ENCODE measurements at regions not wholly inside any gene's neighbourhood (a gene's known extent, or its start where the extent isn't known, plus 50 kb on each side); places are given as distances from the start of the nearest gene placed in this dataset.

DNA sequence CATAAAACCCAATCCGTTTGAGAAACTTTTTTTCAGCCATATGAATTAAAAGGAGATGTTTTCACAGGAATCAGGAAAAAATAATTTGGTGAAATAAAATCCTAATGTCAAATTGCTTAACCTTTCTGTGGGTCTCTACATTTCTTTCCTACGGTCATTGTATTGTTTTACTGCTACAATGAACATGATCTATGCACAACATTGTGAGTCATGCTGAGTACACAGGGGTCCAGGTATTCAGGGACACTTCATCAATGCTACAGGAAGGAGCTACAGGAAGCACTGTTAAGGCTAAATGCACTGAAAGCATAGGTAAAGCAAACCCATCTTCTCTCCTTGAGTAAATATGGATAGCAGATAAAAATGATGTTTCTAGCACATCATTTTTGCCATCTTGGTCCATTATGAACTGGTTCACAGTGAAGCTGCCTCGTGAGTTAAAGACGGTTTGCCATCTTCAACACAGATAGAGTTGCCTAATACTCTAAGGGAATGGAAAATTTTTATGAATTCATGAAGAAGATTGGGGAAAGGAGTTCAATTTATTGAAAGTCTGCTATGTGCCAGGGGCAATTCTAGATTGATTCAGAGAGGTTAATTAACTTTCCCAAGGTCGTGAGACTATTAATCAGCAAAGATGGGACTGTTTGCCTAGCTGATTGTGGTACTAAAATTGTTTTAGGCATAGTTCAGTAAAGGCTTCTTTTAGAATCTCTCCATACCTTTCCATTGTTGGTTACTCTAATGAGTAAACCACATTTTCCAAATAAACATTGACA, 85.5 kb downstream of the DIRAS2 start:
- DNase-seq = no peak

DNA sequence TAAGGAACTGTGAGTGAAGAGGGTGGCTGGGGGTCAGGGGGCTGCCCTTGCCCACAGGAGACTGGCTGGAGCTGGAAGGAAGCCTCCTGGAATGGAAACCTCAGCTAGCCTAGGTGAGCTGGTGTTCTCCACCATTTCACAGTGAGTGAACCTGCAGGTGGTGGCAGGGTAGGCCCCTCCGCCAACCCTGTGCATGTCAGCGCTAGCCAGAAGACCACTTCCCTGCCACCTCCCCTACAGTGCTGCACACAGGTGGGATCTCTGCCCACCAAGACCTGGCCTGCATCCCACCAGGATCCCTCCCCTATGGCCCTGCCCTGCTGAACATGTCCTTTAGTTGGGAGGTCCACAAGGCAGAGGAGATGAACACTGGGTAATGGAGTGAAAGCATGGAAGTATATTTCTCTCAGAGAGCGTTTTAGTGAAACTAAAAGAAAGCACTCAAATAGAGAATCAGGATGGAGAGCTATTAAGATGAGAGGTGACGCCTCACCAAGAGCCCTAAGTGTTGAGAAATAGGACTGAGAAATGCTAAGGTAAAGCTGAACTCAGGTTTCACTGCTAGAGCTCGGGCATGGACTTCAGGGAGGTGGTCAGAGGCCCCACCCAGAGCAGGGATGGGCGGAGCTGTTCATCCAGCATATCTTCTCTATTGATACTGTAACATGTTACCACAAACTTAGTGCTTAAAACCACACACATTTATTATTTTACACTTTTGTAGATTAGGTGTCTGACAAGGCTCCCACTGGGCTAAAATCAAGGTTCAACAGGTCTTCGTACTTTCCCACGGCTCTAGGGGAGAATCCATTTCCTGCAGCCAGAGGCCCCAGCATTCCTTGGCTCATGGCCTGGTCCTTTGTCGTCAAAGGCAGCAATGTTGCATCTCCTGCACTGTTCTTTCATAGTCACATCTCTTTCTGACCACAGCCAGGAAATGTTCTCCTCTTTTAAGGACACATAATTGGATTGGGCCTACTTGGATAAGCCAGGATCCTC, 83.2 kb downstream of the DIRAS2 start:
- DNase-seq = no peak

All from hypothalamus (tissue), 51 donors.